PC-9 (cell line): ENCODE measurements at regions not wholly inside any gene's neighbourhood (a gene's known extent, or its start where the extent isn't known, plus 50 kb on each side); places are given as distances from the start of the nearest gene placed in this dataset.

Experiments
- EZH2 ChIP-seq: fragments of 200-600 bp; sonication (generic); IDR thresholded peaks from 2 replicates; pipeline ENCODE4 v1.8.0; 2017; ENCODE audit warnings: antibody characterized with exemption, low read depth
- TF ChIP-seq, protein P1 (sequence below): fragments of 200-600 bp; sonication (generic); conservative IDR thresholded peaks from 2 replicates; pipeline ENCODE4 v1.6.1; 2017; ENCODE audit warnings: mixed run types, antibody characterized with exemption, mild to moderate bottlenecking, moderate library complexity

DNA sequence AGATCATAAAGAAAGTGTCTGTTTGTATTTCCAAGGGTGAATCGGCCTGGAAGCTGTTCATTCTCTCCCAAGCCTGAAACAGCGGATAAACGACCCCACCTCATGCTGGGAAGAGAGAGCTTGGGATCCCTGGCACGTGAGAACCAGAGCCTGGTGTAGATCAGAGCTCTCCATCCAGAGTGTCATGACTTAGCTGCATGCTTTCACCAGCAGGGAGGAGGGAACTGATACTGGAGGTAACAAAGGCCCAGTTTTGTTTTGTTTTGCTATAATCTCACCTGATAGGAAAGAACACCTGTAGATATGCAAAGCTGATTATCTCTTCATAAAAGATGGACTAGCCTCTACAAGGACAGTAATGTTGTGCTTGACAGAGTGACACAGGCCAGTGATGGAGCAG is 236.6 kb downstream of the POM121L12 start:
- TF ChIP-seq, protein P1, sequence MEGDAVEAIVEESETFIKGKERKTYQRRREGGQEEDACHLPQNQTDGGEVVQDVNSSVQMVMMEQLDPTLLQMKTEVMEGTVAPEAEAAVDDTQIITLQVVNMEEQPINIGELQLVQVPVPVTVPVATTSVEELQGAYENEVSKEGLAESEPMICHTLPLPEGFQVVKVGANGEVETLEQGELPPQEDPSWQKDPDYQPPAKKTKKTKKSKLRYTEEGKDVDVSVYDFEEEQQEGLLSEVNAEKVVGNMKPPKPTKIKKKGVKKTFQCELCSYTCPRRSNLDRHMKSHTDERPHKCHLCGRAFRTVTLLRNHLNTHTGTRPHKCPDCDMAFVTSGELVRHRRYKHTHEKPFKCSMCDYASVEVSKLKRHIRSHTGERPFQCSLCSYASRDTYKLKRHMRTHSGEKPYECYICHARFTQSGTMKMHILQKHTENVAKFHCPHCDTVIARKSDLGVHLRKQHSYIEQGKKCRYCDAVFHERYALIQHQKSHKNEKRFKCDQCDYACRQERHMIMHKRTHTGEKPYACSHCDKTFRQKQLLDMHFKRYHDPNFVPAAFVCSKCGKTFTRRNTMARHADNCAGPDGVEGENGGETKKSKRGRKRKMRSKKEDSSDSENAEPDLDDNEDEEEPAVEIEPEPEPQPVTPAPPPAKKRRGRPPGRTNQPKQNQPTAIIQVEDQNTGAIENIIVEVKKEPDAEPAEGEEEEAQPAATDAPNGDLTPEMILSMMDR = no peak
- no peak for TF ChIP-seq EZH2
